ENCODE measurements at regions not wholly inside any gene's neighbourhood (a gene's known extent, or its start where the extent isn't known, plus 50 kb on each side); places are given as distances from the start of the nearest gene placed in this dataset.

- DNase-seq (ENCODE audit: low spot score) = no peak
These were observed 1485.9 kb downstream of the PLA2G4A start for GRCh38 chr1:188314557-188315137.

- no peak for DNase-seq (ENCODE audit: low spot score)
These were observed 1489.1 kb downstream of the PLA2G4A start for GRCh38 chr1:188317894-188318293.

GRCh38 chr1:188325211-188325610, 1496.5 kb downstream of the PLA2G4A start:
- no peak for DNase-seq (ENCODE audit: low spot score)

- DNase-seq (ENCODE audit: low spot score) = no peak
These were observed 1515.2 kb downstream of the PLA2G4A start for GRCh38 chr1:188343914-188344313.

GRCh38 chr1:188350104-188350503, 1521.4 kb downstream of the PLA2G4A start:
- DNase-seq (ENCODE audit: low spot score) = no peak

- DNase-seq (ENCODE audit: low spot score) = no peak
These were observed 1526.3 kb downstream of the PLA2G4A start for GRCh38 chr1:188355082-188355481.

- DNase-seq (ENCODE audit: low spot score) = no peak
These were observed 1527.1 kb downstream of the PLA2G4A start for GRCh38 chr1:188355847-188356246.

- no peak for DNase-seq (ENCODE audit: low spot score)
These were observed 1530.6 kb downstream of the PLA2G4A start for GRCh38 chr1:188359315-188359714.

GRCh38 chr1:188363943-188364342, 1535.2 kb downstream of the PLA2G4A start:
- no peak for DNase-seq (ENCODE audit: low spot score)

- DNase-seq (ENCODE audit: low spot score) = no peak
These were observed 1536.2 kb downstream of the PLA2G4A start for GRCh38 chr1:188364927-188365449.

GRCh38 chr1:188365874-188366273, 1537.1 kb downstream of the PLA2G4A start:
- no peak for DNase-seq (ENCODE audit: low spot score)

GRCh38 chr1:188367661-188368060, 1538.9 kb downstream of the PLA2G4A start:
- no peak for DNase-seq (ENCODE audit: low spot score)

GRCh38 chr1:188371295-188371806, 1542.6 kb downstream of the PLA2G4A start:
- no peak for DNase-seq (ENCODE audit: low spot score)

GRCh38 chr1:188372821-188373220, 1544.1 kb downstream of the PLA2G4A start:
- DNase-seq (ENCODE audit: low spot score) = no peak

GRCh38 chr1:188382851-188383250, 1554.1 kb downstream of the PLA2G4A start:
- DNase-seq (ENCODE audit: low spot score) = no peak

GRCh38 chr1:188386161-188386560, 1557.4 kb downstream of the PLA2G4A start:
- no peak for DNase-seq (ENCODE audit: low spot score)

- DNase-seq (ENCODE audit: low spot score) = no peak
These were observed 1557.9 kb downstream of the PLA2G4A start for GRCh38 chr1:188386666-188387065.

- DNase-seq (ENCODE audit: low spot score) = no peak
These were observed 1565.9 kb downstream of the PLA2G4A start for GRCh38 chr1:188394677-188395076.

- DNase-seq (ENCODE audit: low spot score) = no peak
These were observed 1568.8 kb downstream of the PLA2G4A start for GRCh38 chr1:188397521-188397920.

GRCh38 chr1:188402986-188403385, 1574.2 kb downstream of the PLA2G4A start:
- DNase-seq (ENCODE audit: low spot score) = no peak

- DNase-seq (ENCODE audit: low spot score) = no peak
These were observed 1577.9 kb downstream of the PLA2G4A start for GRCh38 chr1:188406636-188407035.

- no peak for DNase-seq (ENCODE audit: low spot score)
These were observed 1591.4 kb downstream of the PLA2G4A start for GRCh38 chr1:188420177-188420576.

GRCh38 chr1:188423073-188423472, 1594.3 kb downstream of the PLA2G4A start:
- DNase-seq (ENCODE audit: low spot score) = no peak

GRCh38 chr1:188424176-188424575, 1595.4 kb downstream of the PLA2G4A start:
- no peak for DNase-seq (ENCODE audit: low spot score)
